SW 1271 (cell line): ENCODE measurements at regions not wholly inside any gene's neighbourhood (a gene's known extent, or its start where the extent isn't known, plus 50 kb on each side); places are given as distances from the start of the nearest gene placed in this dataset.

ENCODE experiments used
- DNase-seq, 2 experiments: peaks; one replicate each; lab custom pipeline; 2025; lab: John Stamatoyannopoulos, UW

DNA sequence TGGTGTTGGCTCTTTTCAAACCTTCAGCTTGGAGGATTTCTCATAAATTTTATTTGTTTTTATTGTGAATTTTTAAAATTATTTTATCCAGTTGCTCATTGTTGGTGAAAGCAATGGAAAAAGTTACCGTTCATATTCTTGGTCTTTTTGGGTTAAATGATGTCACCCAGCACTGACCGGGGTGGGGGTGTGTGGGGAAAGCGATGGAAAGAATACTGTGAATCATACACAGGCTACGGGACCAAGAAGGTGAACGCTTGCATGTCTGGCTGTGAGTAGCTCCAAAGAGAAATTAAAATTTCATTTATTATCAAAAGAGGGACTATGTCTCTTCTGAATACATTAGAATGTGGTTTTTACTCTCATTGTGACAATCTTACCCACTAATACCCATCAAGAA, 430.1 kb downstream of the AEBP2 start:
- no peak for DNase-seq

GRCh38 chr12:19872621-19873540, 433.6 kb downstream of the AEBP2 start:
- DNase-seq: no peak

DNA sequence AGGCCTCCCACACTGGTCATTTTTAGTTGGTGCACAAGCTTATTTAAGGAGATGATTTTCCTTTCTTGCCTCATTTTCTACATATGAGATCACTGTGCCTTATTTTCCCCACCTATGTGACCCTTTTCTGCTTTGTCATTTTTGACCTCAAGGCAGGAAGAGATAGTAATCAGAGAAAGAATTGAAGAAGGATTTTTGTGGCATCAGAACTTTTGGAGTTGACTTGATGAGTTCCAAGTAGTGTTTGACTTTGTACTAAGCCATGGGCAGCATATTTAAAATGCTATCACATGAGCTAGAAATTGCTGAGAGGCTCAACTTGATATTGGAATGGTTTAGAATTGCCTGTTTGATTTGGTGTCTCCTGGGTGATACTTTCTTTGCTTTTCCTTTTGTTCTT, 440.8 kb downstream of the AEBP2 start:
- no peak for DNase-seq

GRCh38 chr12:19880721-19881120, 441.4 kb downstream of the AEBP2 start:
- DNase-seq: no peak

GRCh38 chr12:19882346-19882745, 443.1 kb downstream of the AEBP2 start:
- DNase-seq: no peak

DNA sequence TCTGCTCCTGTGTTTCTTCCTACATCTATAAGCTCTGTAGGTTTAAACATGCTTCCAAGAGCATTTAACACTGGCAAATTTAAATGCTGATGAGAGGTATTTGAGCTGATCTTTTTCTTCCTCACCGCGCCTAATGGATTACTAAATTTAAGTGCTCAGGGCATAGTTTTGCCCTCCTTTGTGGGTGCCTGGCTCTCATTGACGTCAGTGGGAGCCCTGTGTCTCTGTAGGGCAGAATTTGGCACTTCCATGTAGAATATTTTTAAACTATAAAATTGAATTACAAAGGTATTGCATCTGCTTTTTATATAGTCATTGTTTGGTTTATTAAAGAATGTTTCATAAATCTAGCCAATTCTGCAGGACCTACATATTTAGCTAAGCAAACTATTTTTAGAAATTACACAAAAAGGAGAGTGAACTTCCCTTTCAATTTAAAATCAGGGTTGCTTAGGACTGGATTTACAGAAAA, 444.8 kb downstream of the AEBP2 start:
- no peak for DNase-seq

DNA sequence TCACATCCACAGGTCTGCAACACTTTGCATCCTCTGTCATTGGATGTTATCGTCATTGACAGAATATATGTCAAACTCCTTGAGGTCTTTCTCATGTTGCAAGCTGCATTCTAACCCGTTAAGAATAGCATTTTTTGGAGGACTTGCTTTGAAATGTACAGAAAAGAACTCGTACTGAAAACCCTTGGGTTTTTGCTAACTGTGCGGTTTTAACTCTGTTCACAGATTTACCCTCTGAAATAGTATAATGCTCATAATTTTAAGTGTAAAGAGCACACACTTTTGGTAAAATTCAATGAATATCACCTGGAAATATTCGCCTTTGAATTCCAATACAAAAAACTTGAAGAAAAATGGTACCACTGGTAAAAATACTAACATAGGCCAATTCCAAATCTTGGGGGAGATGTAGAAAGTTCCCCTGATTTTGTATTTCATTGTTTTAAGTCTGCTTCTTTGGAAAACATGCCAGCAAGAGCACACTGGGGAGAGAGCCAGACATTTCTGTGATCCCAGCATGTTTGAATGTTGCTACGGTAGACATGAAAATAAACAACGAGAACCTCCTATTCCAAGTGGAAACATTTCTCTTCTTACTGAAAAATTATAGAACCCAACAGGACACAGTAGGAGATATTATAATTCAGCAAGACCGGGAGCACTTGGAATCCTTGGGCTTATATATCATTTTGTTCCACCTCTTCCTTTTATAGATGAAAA, 446.0 kb downstream of the AEBP2 start:
- no peak for DNase-seq

- DNase-seq: no peak
Measured at GRCh38 chr12:19886065-19886464, 446.8 kb downstream of the AEBP2 start.

- DNase-seq: no peak
Measured at GRCh38 chr12:19886639-19887064, 447.4 kb downstream of the AEBP2 start.

DNA sequence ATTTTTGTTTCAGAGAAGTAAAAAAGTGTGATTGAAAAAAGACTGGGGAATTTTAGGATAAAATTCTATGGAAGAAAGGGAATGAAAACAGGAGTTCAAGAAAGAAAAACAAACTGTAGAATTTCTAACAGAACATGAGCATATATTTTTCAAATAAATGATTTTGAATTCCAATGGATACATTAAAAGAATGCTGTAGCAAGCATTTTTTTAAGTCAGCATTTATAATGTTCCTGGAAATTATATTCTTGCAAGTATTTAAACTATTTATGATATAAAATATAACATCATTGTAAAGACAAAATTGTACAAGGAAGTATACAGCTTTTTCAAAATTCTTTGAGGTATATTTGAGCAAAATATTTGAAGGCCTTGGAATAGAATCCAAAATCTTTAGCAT, 450.7 kb downstream of the AEBP2 start:
- DNase-seq: no peak

GRCh38 chr12:19891936-19892591, 452.8 kb downstream of the AEBP2 start:
- DNase-seq: no peak

GRCh38 chr12:19893514-19893913, 454.2 kb downstream of the AEBP2 start:
- DNase-seq: peak in 1 of 2 experiments; percentile 15

GRCh38 chr12:19894050-19894449, 454.8 kb downstream of the AEBP2 start:
- DNase-seq: no peak

DNA sequence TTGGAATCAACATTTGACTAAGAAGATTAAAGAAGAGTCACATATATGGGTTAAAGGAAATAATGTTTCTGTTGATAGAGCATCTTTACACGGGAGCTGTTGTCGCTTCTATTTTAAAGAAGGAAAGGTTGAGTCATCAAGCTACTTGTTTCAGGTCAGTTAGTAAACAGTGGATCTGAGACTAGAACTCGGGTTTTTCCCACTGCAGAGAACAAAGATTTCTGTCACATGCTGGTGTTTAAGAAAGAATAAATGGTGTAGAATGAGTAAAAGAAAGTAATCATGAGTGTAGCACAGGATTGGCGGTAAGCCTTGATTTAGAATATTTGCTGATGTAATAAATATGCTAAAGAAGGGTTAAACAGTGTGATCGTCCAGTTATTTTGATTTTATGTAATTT, 455.5 kb downstream of the AEBP2 start:
- DNase-seq: no peak

GRCh38 chr12:19895246-19896020, 456.1 kb downstream of the AEBP2 start:
- DNase-seq: no peak

- DNase-seq: no peak
Measured at GRCh38 chr12:19896041-19896440, 456.7 kb downstream of the AEBP2 start.

DNA sequence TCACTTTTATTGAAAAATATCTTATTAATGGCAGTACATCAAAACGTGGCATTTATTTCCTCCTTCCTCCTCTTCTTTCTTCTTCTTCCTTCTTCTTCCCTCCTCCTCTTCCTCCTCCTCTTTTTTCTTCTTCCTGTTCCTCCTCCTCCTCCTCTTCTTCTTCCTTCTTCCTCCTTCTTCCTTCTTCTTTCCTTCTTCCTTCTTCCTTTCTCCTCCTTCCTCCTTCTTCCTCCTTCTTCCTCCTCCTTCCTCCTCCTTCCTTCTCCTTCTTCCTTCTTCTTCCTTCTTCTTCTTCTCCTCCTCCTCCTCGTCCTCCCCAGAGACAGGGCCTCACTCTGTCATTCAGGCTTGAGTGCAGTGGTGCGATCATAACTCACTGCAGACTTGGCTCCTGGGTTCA, 457.2 kb downstream of the AEBP2 start:
- no peak for DNase-seq

- DNase-seq: no peak
Measured at GRCh38 chr12:19897900-19898408, 458.7 kb downstream of the AEBP2 start.

DNA sequence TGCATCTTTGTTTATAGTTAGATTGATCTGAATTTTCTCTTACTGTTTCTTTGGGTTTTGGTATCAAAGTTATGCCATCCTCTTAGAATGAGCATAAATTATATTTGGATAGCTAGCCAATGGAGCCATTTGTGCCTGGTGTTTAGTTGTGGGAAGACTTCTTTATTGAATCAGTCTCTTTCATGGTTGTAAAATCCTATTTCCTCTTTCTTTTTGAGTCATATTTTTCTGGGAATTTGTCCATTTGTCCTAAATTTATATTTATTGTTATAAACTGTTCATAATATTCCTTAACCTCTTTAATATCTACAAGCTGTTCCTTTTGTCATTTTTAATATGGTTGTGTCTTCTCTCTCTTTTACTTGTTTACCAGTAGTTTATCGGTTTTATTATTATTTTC, 462.5 kb downstream of the AEBP2 start:
- DNase-seq: no peak

DNA sequence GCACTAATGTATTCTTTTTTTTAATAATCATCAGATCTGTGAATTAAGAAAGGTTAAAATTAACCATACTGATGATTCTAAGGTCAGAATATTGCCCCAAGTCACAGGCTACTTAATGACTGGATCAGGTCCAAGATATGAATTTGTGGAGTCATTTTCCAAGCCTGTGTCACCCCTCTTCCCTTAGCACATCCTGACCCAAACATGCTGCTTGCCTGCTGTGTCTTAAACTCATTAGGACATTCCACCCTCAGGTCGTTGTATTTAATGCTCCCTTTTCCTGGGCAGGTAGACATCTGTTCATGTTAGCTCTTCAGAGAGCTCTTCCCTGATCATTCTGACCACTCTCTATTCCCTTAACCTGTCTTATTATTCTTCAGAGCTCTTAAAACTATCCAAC, 463.5 kb upstream of the PDE3A start:
- no peak for DNase-seq

DNA sequence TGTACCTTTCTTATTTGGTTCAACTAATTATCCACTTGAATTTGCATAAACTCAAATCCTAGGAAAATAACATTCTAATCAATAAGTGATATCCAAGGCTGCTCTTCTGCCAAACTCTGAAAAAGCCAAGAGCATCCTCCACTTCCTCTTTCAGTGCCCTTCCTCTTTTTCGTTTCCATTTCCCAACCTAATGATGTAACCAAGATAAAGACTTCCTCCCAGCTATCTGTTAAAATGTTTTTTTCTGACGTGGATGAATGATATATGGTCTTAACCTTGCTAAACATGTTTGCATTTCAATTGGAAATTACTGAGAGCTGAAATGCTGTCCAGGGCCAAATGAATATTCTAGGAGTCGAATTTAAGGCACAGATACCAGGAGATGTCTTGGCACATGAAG, 459.5 kb upstream of the PDE3A start:
- no peak for DNase-seq

DNA sequence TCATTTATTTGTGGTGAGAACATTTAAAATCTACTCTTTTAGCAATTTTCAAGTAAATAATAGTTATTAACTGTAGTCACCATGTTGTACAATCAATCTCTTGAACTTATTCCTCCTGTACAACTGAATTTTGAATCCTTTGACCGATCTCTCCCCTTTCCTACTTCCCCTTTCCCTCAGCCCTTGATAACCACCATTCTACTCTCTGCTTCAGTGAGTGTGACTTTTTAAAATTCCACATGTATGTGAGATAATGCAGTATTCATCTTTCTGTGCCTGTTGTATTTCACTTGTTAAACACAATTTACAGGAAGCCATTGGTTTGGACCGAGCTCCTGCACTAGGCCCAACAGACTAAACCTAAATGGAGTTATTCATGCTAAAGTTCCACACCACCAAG, 458.9 kb upstream of the PDE3A start:
- no peak for DNase-seq
